Dendritic cell treated with granulocyte-macrophage colony-stimulating factor and Interleukin-4, amounts not matched to agents 40 ng/mL and 50 ng/mL, for 4 days (primary cell): ENCODE measurements at regions not wholly inside any gene's neighbourhood (a gene's known extent, or its start where the extent isn't known, plus 50 kb on each side); places are given as distances from the start of the nearest gene placed in this dataset.

ENCODE experiments used
- H3K27ac Mint-ChIP-seq: one replicate; pipeline ENCODE4 v1.8.0; 2022; ENCODE audit warnings: mild to moderate bottlenecking, mixed read lengths
- H3K27me3 Mint-ChIP-seq: one replicate; pipeline ENCODE4 v1.8.0; 2022; ENCODE audit warnings: mild to moderate bottlenecking, mixed read lengths
- H3K36me3 Mint-ChIP-seq: one replicate; pipeline ENCODE4 v1.8.0; 2022; ENCODE audit warnings: low read depth, mixed read lengths
- H3K4me1 Mint-ChIP-seq: one replicate; pipeline ENCODE4 v1.8.0; 2022; ENCODE audit warnings: low read depth, mixed read lengths
- H3K4me3 Mint-ChIP-seq: one replicate; pipeline ENCODE4 v1.8.0; 2022; ENCODE audit warnings: mild to moderate bottlenecking, moderate library complexity, mixed read lengths
- H3K9me3 Mint-ChIP-seq: one replicate; pipeline ENCODE4 v1.8.0; 2022; ENCODE audit warnings: mixed read lengths
- intact Hi-C: fragments of 100-400 bp; cut with micrococcal nuclease; formaldehyde crosslinking; loops from one replicate; pipeline ENCODE4 v1.15.0; 2022

GRCh38 chr11:44488165-44488965 is 77.1 kb upstream of the CD82 start:
- Mint-ChIP-seq H3K27me3 (peaks cover 10% of the 10 kb centered on the region), H3K4me1 (no peaks in the 10 kb centered on the region), H3K36me3 (no peaks in the 10 kb centered on the region), H3K4me3 (no peak overlapping the region), H3K27ac (no peak overlapping the region), H3K9me3 (peaks cover 9% of the 10 kb centered on the region)
- intact Hi-C loops = no loop called here

GRCh38 chr11:44493383-44493782 is 72.1 kb upstream of the CD82 start:
- no peak overlapping the region for H3K27ac Mint-ChIP-seq

GRCh38 chr11:44493930-44494329 is 71.5 kb upstream of the CD82 start:
- H3K4me3 Mint-ChIP-seq = no peak overlapping the region
- intact Hi-C loops = no loop called here
- H3K27me3 Mint-ChIP-seq = peaks cover 12% of the 10 kb centered on the region
- H3K9me3 Mint-ChIP-seq = no peaks in the 10 kb centered on the region
- no peaks in the 10 kb centered on the region for H3K4me1 Mint-ChIP-seq
- H3K36me3 Mint-ChIP-seq = no peaks in the 10 kb centered on the region
- no peak overlapping the region for H3K27ac Mint-ChIP-seq

More at GRCh38 chr11:44493383-44493782, 72.1 kb upstream of the CD82 start:
- no peaks in the 10 kb centered on the region for H3K4me1 Mint-ChIP-seq
- H3K36me3 Mint-ChIP-seq = no peaks in the 10 kb centered on the region
- intact Hi-C loops = no loop called here
- H3K9me3 Mint-ChIP-seq = no peaks in the 10 kb centered on the region
- peaks cover 12% of the 10 kb centered on the region for H3K27me3 Mint-ChIP-seq
- no peak overlapping the region for H3K4me3 Mint-ChIP-seq

- H3K27ac Mint-ChIP-seq = no peak overlapping the region
- no peaks in the 10 kb centered on the region for H3K36me3 Mint-ChIP-seq
- H3K4me3 Mint-ChIP-seq = no peak overlapping the region
- H3K27me3 Mint-ChIP-seq = peaks cover 12% of the 10 kb centered on the region
- intact Hi-C loops = no loop called here
- H3K9me3 Mint-ChIP-seq = no peaks in the 10 kb centered on the region
- H3K4me1 Mint-ChIP-seq = no peaks in the 10 kb centered on the region
Observed at GRCh38 chr11:44494785-44495184, 70.7 kb upstream of the CD82 start.

- H3K4me3 Mint-ChIP-seq = no peak overlapping the region
- H3K27ac Mint-ChIP-seq = no peak overlapping the region
- intact Hi-C loops = no loop called here
- no peaks in the 10 kb centered on the region for H3K9me3 Mint-ChIP-seq
- peaks cover 11% of the 10 kb centered on the region for H3K27me3 Mint-ChIP-seq
- no peaks in the 10 kb centered on the region for H3K4me1 Mint-ChIP-seq
- no peaks in the 10 kb centered on the region for H3K36me3 Mint-ChIP-seq
Observed at GRCh38 chr11:44496391-44496790, 69.1 kb upstream of the CD82 start.

GRCh38 chr11:44498089-44498871 is 67.2 kb upstream of the CD82 start:
- Mint-ChIP-seq H3K9me3 (no peaks in the 10 kb centered on the region), H3K36me3 (no peaks in the 10 kb centered on the region), H3K27ac (no peak overlapping the region), H3K4me1 (no peaks in the 10 kb centered on the region), H3K27me3 (peaks cover 6% of the 10 kb centered on the region), H3K4me3 (no peak overlapping the region)
- intact Hi-C loops = no loop called here

GRCh38 chr11:44502506-44502905 is 63.0 kb upstream of the CD82 start:
- intact Hi-C loops = no loop called here
- Mint-ChIP-seq H3K27me3 (peaks cover 5% of the 10 kb centered on the region), H3K9me3 (no peaks in the 10 kb centered on the region)

GRCh38 chr11:44505581-44506054 is 59.8 kb upstream of the CD82 start:
- Mint-ChIP-seq H3K4me3 (no peak overlapping the region), H3K36me3 (no peaks in the 10 kb centered on the region), H3K27me3 (peaks cover 6% of the 10 kb centered on the region), H3K4me1 (no peaks in the 10 kb centered on the region), H3K9me3 (no peaks in the 10 kb centered on the region), H3K27ac (no peak overlapping the region)
- intact Hi-C loops = no loop called here

More at GRCh38 chr11:44502506-44502905, 63.0 kb upstream of the CD82 start:
- H3K27ac Mint-ChIP-seq = no peak overlapping the region
- no peak overlapping the region for H3K4me3 Mint-ChIP-seq
- no peaks in the 10 kb centered on the region for H3K4me1 Mint-ChIP-seq
- H3K36me3 Mint-ChIP-seq = no peaks in the 10 kb centered on the region

GRCh38 chr11:44506375-44507016 is 59.0 kb upstream of the CD82 start:
- peaks cover 6% of the 10 kb centered on the region for H3K27me3 Mint-ChIP-seq
- intact Hi-C loops = no loop called here
- no peak overlapping the region for H3K4me3 Mint-ChIP-seq
- no peaks in the 10 kb centered on the region for H3K9me3 Mint-ChIP-seq
- H3K36me3 Mint-ChIP-seq = no peaks in the 10 kb centered on the region
- H3K4me1 Mint-ChIP-seq = no peaks in the 10 kb centered on the region
- no peak overlapping the region for H3K27ac Mint-ChIP-seq

- Mint-ChIP-seq H3K27ac (no peak overlapping the region), H3K27me3 (peaks cover 11% of the 10 kb centered on the region), H3K36me3 (no peaks in the 10 kb centered on the region)
Observed at GRCh38 chr11:44507491-44507890, 58.0 kb upstream of the CD82 start.

GRCh38 chr11:44507896-44508445 is 57.5 kb upstream of the CD82 start:
- Mint-ChIP-seq H3K4me3 (no peak overlapping the region), H3K27me3 (peaks cover 12% of the 10 kb centered on the region), H3K4me1 (no peaks in the 10 kb centered on the region), H3K27ac (no peak overlapping the region), H3K36me3 (no peaks in the 10 kb centered on the region), H3K9me3 (no peaks in the 10 kb centered on the region)
- intact Hi-C loops = no loop called here

More at GRCh38 chr11:44507491-44507890, 58.0 kb upstream of the CD82 start:
- Mint-ChIP-seq H3K9me3 (no peaks in the 10 kb centered on the region), H3K4me1 (no peaks in the 10 kb centered on the region), H3K4me3 (no peak overlapping the region)
- intact Hi-C loops = no loop called here

GRCh38 chr11:44509296-44509695 is 56.2 kb upstream of the CD82 start:
- Mint-ChIP-seq H3K27ac (no peak overlapping the region), H3K36me3 (no peaks in the 10 kb centered on the region), H3K9me3 (no peaks in the 10 kb centered on the region), H3K27me3 (peaks cover 13% of the 10 kb centered on the region), H3K4me3 (no peak overlapping the region), H3K4me1 (no peaks in the 10 kb centered on the region)
- intact Hi-C loops = no loop called here

- no peak overlapping the region for H3K4me3 Mint-ChIP-seq
- no peaks in the 10 kb centered on the region for H3K36me3 Mint-ChIP-seq
- intact Hi-C loops = no loop called here
- no peaks in the 10 kb centered on the region for H3K9me3 Mint-ChIP-seq
- no peak overlapping the region for H3K27ac Mint-ChIP-seq
- H3K27me3 Mint-ChIP-seq = peaks cover 13% of the 10 kb centered on the region
- H3K4me1 Mint-ChIP-seq = no peaks in the 10 kb centered on the region
Observed at GRCh38 chr11:44510372-44510771, 55.1 kb upstream of the CD82 start.

- intact Hi-C loops = no loop called here
- Mint-ChIP-seq H3K27ac (no peak overlapping the region), H3K4me3 (no peak overlapping the region), H3K36me3 (no peaks in the 10 kb centered on the region), H3K9me3 (no peaks in the 10 kb centered on the region), H3K27me3 (peaks cover 9% of the 10 kb centered on the region), H3K4me1 (no peaks in the 10 kb centered on the region)
Observed at GRCh38 chr11:44512818-44513217, 52.6 kb upstream of the CD82 start.
